Choroid plexus epithelial cell (primary cell): ENCODE measurements at regions not wholly inside any gene's neighbourhood (a gene's known extent, or its start where the extent isn't known, plus 50 kb on each side); places are given as distances from the start of the nearest gene placed in this dataset.

Experiments used
- DNase-seq: peaks from one replicate; pipeline ENCODE4 v3.0.0-alpha.2; 2010; ENCODE audit warnings: low read depth
- H3K4me3 ChIP-seq: 2 replicates; pipeline ENCODE4 v1.5.1; 2011; ENCODE audit warnings: low read depth, mild to moderate bottlenecking, control low read depth, low read length, moderate library complexity
- TF ChIP-seq, protein P1 (sequence below): conservative IDR thresholded peaks from 2 replicates; pipeline ENCODE4 v1.5.1; 2011; ENCODE audit warnings: low read depth, mild to moderate bottlenecking, control low read depth, inconsistent platforms, low read length, moderate library complexity

DNA sequence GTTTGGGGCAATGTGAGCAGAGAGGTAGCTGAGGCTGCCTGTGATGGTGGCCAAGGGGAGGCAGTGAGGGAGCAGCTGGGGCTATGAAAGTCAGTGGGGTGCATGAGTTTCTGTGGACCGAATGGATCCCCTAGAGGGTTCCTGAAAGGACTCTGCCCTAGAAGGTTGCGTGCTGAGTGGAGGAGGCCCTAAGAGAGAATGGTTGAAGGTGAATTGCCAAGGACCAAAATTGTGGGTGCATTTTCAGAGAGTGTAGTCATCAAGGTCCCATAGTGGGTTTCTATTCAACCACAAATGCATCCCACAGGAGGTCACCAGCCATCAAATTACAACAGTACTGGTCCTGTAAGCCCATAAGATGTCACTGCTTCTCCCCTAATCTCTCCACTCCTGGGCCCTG, 298.3 kb downstream of the CDK5RAP2 start:
- no peak for DNase-seq
- TF ChIP-seq, protein P1, sequence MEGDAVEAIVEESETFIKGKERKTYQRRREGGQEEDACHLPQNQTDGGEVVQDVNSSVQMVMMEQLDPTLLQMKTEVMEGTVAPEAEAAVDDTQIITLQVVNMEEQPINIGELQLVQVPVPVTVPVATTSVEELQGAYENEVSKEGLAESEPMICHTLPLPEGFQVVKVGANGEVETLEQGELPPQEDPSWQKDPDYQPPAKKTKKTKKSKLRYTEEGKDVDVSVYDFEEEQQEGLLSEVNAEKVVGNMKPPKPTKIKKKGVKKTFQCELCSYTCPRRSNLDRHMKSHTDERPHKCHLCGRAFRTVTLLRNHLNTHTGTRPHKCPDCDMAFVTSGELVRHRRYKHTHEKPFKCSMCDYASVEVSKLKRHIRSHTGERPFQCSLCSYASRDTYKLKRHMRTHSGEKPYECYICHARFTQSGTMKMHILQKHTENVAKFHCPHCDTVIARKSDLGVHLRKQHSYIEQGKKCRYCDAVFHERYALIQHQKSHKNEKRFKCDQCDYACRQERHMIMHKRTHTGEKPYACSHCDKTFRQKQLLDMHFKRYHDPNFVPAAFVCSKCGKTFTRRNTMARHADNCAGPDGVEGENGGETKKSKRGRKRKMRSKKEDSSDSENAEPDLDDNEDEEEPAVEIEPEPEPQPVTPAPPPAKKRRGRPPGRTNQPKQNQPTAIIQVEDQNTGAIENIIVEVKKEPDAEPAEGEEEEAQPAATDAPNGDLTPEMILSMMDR = no peak
- H3K4me3 ChIP-seq = no peak overlapping the region

DNA sequence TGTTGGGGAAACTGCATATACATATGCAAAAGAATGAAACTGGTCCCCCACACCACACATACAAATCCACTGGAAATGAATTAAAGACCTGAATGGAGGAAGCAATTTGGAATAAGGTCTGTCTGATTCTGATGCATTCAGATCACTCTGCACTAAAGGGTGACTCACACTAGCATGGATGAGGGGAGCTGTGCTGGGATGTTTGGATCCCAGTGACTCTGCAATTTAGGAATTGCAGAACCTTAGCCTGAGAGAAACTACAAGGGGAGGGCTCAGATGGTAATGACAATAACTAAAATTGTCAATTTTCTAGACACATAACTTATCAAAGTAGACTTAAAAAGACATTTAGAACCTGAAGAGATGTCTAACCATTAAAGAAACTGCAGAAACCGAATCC, 312.0 kb downstream of the CDK5RAP2 start:
- TF ChIP-seq, protein P1 = no peak
- H3K4me3 ChIP-seq = no peak overlapping the region
- no peak for DNase-seq

DNA sequence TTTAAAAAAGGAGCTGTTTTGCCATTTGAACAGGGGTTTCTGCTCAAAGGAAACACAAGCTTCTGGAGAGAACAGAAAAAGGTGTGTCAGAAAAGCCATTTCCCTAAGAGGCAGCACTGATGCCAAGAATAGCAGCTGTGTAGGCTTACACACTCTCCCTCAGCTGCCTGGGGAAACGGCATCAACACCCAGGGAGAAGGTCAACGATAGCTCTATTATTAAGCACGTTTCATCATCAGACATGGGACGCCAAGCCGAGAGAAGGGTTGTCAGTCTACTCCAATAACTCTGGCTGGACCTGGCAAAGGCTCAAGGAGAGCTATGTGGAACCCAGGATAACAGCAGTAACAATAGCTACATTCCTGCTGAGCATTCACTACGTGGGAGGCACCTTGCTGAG, 314.2 kb downstream of the CDK5RAP2 start:
- no peak overlapping the region for H3K4me3 ChIP-seq
- peak; percentile 4 for DNase-seq
- TF ChIP-seq, protein P1 = no peak

DNA sequence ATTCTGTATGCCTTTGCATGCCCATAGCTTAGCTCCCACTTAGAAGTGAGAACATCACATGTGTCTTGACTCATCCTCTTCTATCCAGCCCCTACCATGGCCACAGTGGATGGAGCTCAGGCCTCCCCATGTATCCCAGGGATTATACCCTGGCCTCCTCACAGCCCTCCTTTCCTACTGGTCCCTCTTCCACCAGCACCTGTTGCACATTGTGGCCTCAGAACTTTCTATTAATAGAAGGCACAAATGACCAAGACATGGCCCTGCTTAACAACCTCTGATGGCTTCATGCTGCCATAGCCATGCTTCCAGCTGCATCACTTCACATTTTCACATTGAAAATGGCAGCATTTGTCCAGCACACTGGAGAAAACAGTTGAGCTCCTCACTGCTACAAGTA, 315.4 kb downstream of the CDK5RAP2 start:
- no peak for DNase-seq
- no peak overlapping the region for H3K4me3 ChIP-seq
- TF ChIP-seq, protein P1 = no peak

DNA sequence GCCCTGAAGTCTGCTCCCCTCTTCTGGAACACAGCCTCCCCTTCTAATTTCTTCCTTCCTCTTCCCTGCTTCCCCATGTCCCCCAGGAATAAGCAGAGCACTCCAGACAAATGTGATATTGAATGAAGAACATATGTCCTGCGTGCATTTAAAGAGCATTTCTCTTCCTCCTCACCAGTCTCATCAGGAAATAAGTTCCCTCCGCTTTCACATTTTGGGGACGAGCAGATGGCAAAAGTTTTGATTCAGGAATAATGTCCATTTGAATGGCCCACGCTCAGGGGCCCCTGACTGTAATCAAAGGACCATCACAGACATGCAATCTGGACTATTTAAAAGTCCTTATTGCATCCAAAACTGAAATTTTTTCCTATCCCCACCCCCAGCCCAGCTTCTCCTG, 316.1 kb downstream of the CDK5RAP2 start:
- TF ChIP-seq, protein P1 = no peak
- H3K4me3 ChIP-seq = no peak overlapping the region
- DNase-seq = no peak

DNA sequence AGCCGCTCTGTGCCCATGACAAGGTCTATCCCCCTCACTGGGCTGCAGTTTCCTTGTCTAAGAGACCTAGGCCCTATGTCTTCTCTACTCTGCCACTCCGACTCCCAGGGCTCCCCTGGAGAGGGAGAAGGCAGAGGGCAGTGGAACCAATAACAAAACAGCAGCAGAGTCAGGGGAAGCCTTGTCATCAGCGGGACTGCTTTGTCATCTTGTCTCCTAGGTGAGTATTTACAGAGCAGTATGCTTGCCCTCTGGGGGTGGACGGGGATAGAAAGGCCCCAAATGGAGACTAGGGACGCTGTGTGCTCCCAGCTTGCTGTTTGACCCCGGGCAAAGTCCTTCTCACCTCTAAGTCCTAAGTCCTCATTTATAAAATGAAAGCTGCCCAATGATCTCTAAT, 318.5 kb downstream of the CDK5RAP2 start:
- H3K4me3 ChIP-seq = no peak overlapping the region
- TF ChIP-seq, protein P1 = no peak
- DNase-seq = no peak

DNA sequence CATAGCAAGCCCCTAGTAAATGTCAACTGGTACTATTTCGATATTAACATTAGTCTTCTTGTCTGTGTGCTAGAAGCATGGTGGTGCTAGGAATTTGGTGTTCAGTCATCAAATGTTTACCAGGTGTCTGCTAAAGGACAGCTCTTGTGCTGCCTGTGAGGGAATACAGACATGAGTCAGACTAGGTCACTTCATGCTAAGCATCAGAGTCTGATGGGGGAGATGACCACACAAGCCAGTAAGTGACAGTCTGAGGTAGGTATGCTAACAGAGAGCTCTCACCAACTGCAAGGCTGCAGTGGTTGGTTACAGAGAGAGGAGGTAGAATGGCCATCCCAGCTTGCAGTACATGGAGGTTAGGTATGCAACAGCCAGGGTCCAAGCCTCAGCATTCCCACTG, 320.9 kb downstream of the CDK5RAP2 start:
- TF ChIP-seq, protein P1 = no peak
- H3K4me3 ChIP-seq = no peak overlapping the region
- no peak for DNase-seq
